ENCODE measurements at regions not wholly inside any gene's neighbourhood (a gene's known extent, or its start where the extent isn't known, plus 50 kb on each side); places are given as distances from the start of the nearest gene placed in this dataset.
A peak's percentile ranks its signal among the peaks of the same experiment; 100 is the strongest.
"Not testable (repeated sequence)": the region's sequence is repeated elsewhere in the genome, so short reads cannot be mapped to it uniquely, and the experiment has no call there.

GRCh38 chr19:24003537-24003936, 83.5 kb upstream of the ZNF254 start:
- Histone ChIP-seq H3K27me3 (ENCODE audit: control insufficient read depth, insufficient read depth, low read length, poor library complexity, severe bottlenecking) (no peaks in the 10 kb centered on the region), H3K27ac (ENCODE audit: insufficient read depth, low read depth, low read length, poor library complexity, severe bottlenecking) (no peak overlapping the region), H3K36me3 (ENCODE audit: control insufficient read depth, insufficient read depth, low read length) (no peaks in the 10 kb centered on the region), H3K9me3 (ENCODE audit: control insufficient read depth, low read length) (peaks cover 19% of the 10 kb centered on the region), H3K4me1 (ENCODE audit: control insufficient read depth, insufficient read depth, low read length) (no peaks in the 10 kb centered on the region), H3K4me3 (ENCODE audit: insufficient read depth, low read depth, low read length) (no peak overlapping the region)
- WGBS, 2 experiments = 90 to 92% methylated on average over 19 of the region's 19 CpGs

DNA sequence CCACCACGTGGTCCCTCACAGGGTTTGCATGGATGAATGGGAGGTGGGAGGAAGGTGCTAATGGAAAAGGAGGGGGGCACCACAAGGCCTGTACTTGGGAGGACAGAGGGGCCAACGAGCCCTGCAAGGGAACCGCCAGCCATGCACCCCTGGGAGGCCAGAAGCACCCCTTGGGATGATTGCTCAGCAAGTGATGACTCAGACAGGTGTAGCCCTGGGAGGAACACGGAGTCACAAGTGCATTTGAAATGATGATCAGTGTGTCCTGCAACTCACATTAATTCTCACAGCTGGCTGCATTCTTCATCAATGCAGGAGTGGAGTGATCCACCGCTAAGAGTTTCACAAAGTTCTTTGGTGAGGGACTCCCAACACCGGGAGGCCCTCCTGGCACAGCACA, 82.8 kb upstream of the ZNF254 start:
- 64 to 76% methylated on average over 5 to 6 of the region's 6 CpGs for WGBS, 2 experiments
- Histone ChIP-seq H3K27ac (ENCODE audit: insufficient read depth, low read depth, low read length, poor library complexity, severe bottlenecking) (no peak overlapping the region), H3K9me3 (ENCODE audit: control insufficient read depth, low read length) (peaks cover 15% of the 10 kb centered on the region), H3K4me3 (ENCODE audit: insufficient read depth, low read depth, low read length) (no peak overlapping the region), H3K4me1 (ENCODE audit: control insufficient read depth, insufficient read depth, low read length) (no peaks in the 10 kb centered on the region), H3K36me3 (ENCODE audit: control insufficient read depth, insufficient read depth, low read length) (no peaks in the 10 kb centered on the region), H3K27me3 (ENCODE audit: control insufficient read depth, insufficient read depth, low read length, poor library complexity, severe bottlenecking) (no peaks in the 10 kb centered on the region)

DNA sequence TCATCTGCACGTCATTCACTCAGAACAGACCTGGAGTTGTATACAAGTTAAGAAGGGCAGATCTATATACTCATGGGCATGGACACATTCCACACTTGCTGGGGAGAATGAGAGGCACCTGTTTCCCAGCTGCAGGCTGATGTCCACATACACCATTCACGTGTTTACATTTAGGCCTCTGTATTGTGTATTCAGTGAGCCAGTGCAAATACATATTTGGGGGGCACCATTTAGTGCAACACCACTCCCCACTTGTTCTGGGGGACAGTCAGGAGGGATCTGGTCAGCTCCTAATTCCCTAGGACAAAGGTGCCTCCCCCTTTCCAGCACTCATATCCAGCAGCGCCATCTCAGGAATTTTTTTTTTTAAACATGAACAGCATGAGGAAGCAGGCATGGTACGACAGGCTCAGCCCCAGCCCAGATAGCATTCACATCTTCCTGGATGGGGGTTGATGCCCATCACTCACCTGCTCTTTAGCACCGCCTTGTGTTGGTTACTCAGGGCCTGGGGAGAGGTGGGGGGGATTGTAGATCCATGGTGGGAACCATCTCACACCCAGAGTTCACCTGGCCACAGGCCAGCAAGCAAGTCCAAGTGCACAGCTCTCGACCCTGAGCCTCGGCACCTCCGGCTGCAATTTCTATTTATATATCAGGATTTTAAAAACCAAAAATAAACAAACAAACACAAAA, 56.9 kb upstream of the ZNF254 start:
- WGBS, 2 experiments = 86 to 93% methylated on average over 7 to 8 of the region's 8 CpGs
- H3K27me3 ChIP-seq (ENCODE audit: control insufficient read depth, insufficient read depth, low read length, poor library complexity, severe bottlenecking) = no peaks in the 10 kb centered on the region
- no peaks in the 10 kb centered on the region for H3K36me3 ChIP-seq (ENCODE audit: control insufficient read depth, insufficient read depth, low read length)
- no peak overlapping the region for H3K27ac ChIP-seq (ENCODE audit: insufficient read depth, low read depth, low read length, poor library complexity, severe bottlenecking)
- no peaks in the 10 kb centered on the region for H3K9me3 ChIP-seq (ENCODE audit: control insufficient read depth, low read length)
- no peaks in the 10 kb centered on the region for H3K4me1 ChIP-seq (ENCODE audit: control insufficient read depth, insufficient read depth, low read length)
- H3K4me3 ChIP-seq (ENCODE audit: insufficient read depth, low read depth, low read length) = no peak overlapping the region

GRCh38 chr19:24032651-24033050, 54.3 kb upstream of the ZNF254 start:
- no peaks in the 10 kb centered on the region for H3K9me3 ChIP-seq (ENCODE audit: control insufficient read depth, low read length)
- no peak overlapping the region for H3K4me3 ChIP-seq (ENCODE audit: insufficient read depth, low read depth, low read length)
- H3K36me3 ChIP-seq (ENCODE audit: control insufficient read depth, insufficient read depth, low read length) = peaks cover 10% of the 10 kb centered on the region
- no peaks in the 10 kb centered on the region for H3K4me1 ChIP-seq (ENCODE audit: control insufficient read depth, insufficient read depth, low read length)
- H3K27ac ChIP-seq (ENCODE audit: insufficient read depth, low read depth, low read length, poor library complexity, severe bottlenecking) = no peak overlapping the region
- H3K27me3 ChIP-seq (ENCODE audit: control insufficient read depth, insufficient read depth, low read length, poor library complexity, severe bottlenecking) = no peaks in the 10 kb centered on the region
- 88% methylated on average over 15 of the region's 15 CpGs for WGBS, 2 experiments

DNA sequence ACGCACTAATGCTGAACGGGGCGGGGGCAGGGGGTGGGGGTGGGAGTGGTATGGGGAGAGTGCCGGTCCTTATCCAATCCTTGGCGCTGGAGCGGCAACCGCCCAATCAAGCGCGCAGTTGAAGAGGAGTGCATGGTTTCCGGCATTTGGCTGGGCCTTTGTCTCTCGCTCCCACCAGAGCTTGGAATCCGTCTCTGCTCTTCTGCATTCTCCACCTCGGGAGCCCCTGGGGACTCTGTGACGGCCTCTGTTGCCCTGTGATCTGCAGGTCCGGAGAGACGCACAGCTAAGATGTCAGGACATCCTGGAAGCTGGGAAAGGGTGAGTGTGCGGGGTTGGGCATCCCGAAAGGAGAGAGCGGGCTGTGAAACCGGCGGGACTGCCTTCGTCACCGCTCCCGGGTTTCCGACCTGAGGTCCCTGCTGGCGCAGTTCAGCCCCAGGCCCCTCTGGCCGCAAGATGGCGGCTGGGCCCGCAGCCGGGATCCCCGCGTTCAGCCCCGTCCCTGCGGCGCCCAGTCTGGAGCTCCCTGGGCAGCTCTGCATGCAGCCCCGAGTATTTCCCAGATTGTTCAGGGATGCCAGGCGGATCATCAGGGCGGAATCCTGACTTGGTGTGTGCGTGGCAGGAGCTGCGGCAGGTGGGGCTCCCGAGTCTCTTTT, 53.6 kb upstream of the ZNF254 start:
- 0% methylated on average over 40 to 41 of the region's 41 CpGs for WGBS, 2 experiments
- Histone ChIP-seq H3K27ac (ENCODE audit: insufficient read depth, low read depth, low read length, poor library complexity, severe bottlenecking) (peak overlapping the region; percentile 99), H3K4me3 (ENCODE audit: insufficient read depth, low read depth, low read length) (peak overlapping the region; percentile 91), H3K27me3 (ENCODE audit: control insufficient read depth, insufficient read depth, low read length, poor library complexity, severe bottlenecking) (no peaks in the 10 kb centered on the region), H3K36me3 (ENCODE audit: control insufficient read depth, insufficient read depth, low read length) (peaks cover 14% of the 10 kb centered on the region), H3K9me3 (ENCODE audit: control insufficient read depth, low read length) (no peaks in the 10 kb centered on the region), H3K4me1 (ENCODE audit: control insufficient read depth, insufficient read depth, low read length) (no peaks in the 10 kb centered on the region)

DNA sequence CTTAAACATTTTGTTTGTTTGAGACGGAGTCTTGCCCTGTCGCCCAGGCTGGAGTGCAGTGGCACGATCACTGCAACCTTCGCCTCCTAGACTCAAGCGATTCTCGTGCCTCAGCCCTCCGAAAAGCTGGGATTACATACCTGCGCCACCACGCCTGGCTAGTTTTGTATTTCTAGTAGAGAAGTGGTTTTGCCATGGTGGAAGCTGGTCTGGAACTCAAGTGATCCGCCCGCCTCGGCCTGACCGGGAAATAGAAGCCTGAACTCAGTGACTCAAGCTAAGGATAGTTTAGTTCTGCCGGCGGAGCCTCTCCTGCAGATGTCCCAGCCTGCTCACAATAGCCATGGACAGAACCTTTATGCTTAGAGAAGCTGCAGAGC, 53.0 kb upstream of the ZNF254 start:
- peak overlapping the region; percentile 91 for H3K4me3 ChIP-seq (ENCODE audit: insufficient read depth, low read depth, low read length)
- H3K36me3 ChIP-seq (ENCODE audit: control insufficient read depth, insufficient read depth, low read length) = peaks cover 14% of the 10 kb centered on the region
- H3K4me1 ChIP-seq (ENCODE audit: control insufficient read depth, insufficient read depth, low read length) = no peaks in the 10 kb centered on the region
- WGBS, 2 experiments = 0% methylated on average over 15 of the region's 15 CpGs
- peak overlapping the region; percentile 99 for H3K27ac ChIP-seq (ENCODE audit: insufficient read depth, low read depth, low read length, poor library complexity, severe bottlenecking)
- H3K9me3 ChIP-seq (ENCODE audit: control insufficient read depth, low read length) = no peaks in the 10 kb centered on the region
- H3K27me3 ChIP-seq (ENCODE audit: control insufficient read depth, insufficient read depth, low read length, poor library complexity, severe bottlenecking) = no peaks in the 10 kb centered on the region

DNA sequence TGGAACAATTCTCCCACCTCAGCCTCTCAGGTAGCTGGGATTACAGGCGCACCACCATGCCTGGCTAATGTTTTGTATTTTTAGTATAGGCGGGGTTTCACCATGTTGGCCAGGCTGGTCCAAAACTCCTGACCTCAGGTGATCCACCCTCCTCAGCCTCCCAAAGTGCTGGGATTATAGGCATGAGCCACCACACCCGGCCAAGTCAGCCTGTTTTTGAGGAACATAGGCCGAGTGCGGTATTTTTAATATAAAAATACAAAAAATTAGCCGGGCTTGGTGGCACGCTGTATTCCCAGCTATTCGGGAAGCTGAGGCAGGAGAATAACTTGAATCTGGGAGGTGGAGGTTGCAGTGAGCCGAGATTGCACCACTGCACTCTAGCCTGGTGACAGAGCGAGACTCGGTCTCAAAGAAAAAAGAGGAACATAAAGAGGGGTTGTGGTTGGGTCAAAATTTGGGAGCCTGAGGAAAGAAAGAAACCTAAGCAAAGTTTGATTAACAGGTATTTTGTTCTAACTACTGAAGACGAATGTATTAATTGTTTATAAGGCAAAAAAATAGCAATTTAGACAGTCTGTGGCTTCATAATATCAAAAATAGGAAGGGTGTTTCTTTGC, 51.6 kb upstream of the ZNF254 start:
- Histone ChIP-seq H3K36me3 (ENCODE audit: control insufficient read depth, insufficient read depth, low read length) (peaks cover 20% of the 10 kb centered on the region), H3K4me3 (ENCODE audit: insufficient read depth, low read depth, low read length) (peak overlapping the region; percentile 91)
- not testable (repeated sequence) for H3K27ac ChIP-seq (ENCODE audit: insufficient read depth, low read depth, low read length, poor library complexity, severe bottlenecking); H3K9me3 ChIP-seq (ENCODE audit: control insufficient read depth, low read length); H3K4me1 ChIP-seq (ENCODE audit: control insufficient read depth, insufficient read depth, low read length); H3K27me3 ChIP-seq (ENCODE audit: control insufficient read depth, insufficient read depth, low read length, poor library complexity, severe bottlenecking)
- 91 to 93% methylated on average over 11 to 12 of the region's 12 CpGs for WGBS, 2 experiments

All from ectodermal cell (in vitro differentiated cells).